HS-5 (cell line): ENCODE measurements at regions not wholly inside any gene's neighbourhood (a gene's known extent, or its start where the extent isn't known, plus 50 kb on each side); places are given as distances from the start of the nearest gene placed in this dataset.
A peak's percentile ranks its signal among the peaks of the same experiment; 100 is the strongest.

ENCODE experiments used
- DNase-seq: peaks from one replicate; pipeline ENCODE4 v3.0.0-alpha.2; 2012; ENCODE audit warnings: low read depth

DNA sequence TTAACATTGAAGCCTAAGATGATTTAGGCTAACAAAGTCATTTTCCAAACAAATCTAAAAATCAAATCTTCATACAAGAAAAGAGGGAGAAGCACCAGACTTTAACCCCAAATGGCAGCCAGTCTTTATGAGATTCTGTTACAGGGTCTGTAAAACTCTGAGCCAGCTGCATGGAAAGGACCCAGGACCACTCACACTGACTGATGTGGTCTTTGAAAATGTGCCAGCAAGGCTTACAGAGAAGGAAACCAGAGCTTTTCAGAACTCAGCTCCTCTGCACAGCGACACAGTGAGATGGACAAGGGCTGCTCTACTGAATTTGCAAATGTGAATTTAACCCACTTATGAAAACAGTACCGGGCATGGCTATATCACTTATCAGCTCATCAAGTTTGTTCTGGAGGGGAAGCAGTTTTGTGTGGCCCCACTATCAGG lies 98.8 kb upstream of the SERP2 start:
- no peak for DNase-seq

DNA sequence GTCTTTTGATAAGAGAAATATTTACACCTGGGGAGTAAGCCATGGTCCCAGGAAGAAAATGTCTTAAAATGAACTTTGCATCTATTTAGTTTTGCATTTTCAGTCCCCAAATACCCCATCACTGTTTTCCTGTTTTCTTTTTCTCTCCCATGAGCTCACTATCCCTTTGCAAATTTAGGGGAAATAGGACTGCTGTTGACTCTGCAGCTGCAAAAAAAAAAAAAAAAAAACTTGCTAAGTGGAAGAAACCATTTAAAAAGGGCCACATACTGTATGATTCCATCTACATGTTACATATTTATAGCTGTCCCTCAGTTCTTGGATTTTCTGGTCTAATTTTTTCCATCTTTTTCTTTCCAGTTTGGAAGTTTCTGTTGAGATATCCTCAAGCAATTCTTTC lies 98.2 kb upstream of the SERP2 start:
- no peak for DNase-seq

DNA sequence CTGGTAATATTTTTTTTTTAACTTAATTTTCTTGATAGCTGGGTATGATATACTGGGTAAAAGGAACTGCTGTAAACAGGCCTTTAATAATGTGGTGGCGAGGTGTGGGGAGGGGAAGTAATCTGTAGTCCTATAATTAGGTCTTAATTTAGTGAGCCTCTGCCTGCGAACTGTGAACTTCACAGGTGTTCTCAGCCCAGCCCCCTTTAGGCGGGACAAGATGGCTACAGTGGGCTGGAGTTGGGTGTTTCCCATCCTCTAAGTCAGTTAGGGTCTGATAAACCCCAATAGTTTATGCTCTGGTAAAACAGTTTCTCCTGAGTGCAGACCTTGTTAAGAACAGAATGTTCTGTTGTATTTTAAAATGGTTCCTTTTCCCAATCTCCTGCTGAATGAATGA lies 97.6 kb upstream of the SERP2 start:
- DNase-seq, result no peak

DNA sequence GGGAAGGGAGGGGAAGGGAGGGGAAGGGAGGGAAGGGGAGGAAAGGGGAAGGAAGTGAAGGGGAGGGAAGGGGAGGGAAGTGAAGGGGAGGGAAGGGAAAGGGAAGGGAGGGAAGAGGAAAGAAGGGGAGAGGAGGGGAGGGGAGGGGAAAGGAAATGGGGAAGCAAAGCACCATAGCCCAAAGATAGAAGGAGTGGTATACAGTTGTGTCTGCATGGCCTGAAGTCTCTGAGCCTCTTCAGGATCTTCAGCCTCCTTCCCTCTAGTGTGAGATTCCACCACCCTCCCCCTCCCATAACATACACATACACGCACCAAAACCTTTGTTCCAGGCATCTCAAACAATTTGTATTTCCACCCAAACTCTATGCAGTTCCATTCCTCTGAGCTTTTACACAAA lies 96.2 kb upstream of the SERP2 start:
- no peak for DNase-seq

DNA sequence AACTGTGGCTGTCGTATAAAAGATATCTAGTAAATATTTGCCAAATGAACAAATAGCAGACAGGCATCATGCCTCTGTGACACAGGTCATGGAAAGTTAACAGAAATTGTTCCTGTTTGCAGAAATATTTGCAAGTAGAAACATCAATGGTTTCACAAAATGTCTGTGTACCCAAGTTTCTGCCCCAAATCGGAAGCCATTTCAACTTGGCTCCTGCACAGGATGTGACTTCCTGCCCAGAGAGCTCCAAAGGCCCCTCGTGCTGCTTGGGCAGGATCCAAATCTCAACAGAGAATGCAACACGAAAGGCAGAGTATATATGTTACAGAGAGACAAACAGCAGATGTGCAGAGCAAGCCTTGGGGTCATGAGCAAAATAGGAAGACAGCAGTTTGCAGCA lies 95.5 kb upstream of the SERP2 start:
- DNase-seq, result no peak

DNA sequence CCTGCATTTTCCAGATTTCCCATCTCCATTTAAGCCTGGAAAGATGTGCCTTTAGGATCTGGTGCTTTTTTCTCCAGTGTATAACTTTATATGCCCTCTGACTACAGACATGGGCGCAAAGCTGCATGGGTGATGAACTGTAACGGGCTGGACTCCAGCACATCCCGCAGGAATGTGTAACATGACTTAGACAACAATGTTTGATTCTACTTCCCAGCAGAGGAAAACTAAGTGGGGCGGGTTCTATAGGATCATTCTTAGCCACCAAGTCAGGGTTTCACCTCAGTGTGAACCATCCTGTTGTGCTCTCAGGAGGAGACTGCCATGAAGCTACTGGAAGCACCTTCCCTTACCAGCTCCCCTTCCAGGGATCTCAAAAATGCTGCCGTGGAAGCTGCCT lies 93.2 kb upstream of the SERP2 start:
- DNase-seq, result no peak

DNA sequence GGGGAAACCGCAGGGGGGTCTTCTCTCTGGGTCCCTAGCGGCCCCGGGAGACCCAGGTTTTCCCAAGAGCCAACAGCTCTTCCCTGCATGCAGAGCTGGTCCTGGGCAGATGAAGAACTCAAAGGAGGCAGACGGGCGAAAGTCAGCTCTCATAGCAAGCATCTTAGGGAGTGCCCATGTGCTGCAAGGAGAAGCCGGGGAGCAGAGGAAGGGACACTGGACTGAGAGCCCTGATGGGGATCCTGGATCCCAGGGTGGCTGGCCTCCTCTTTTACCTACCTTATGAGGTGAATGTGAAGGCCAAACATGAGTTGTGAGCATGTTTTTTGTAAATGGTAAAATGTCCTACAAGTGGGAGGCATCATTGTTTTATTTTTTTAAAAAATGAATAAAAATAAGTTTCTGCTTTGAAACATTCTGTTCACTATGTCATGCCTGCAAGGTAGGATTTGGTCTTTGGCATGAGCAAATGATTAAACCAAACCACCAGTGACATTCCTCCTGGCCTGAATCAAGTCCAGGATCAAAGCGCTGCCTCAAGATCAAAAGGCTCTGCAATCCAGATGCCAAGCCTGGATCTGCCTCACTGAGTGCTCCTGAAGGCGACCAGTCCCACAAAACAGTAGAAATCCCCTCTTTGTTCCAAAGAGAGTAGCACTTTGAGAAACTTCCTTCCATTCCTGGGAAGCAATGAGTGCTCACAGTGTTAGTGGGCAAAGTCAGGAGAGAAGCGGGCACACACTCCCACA lies 92.2 kb upstream of the SERP2 start:
- DNase-seq, result no peak

DNA sequence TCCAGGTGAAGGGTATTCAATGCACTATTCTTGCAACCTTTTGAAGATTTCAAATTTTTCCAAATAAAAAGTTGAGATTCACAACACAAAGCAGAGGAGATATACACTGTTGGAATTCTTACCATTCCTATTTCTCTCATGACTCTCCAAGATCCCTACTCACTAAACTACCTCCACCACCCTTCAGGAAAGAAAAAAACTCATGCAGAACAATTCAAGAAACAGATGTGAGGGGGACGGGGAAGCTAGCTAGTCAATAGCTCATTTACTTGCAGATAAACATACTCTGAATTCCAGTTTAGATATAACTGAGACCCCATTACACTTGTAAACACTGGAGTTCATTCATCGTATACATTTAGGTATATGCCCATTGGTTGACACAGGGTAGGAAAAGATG lies 90.0 kb upstream of the SERP2 start:
- DNase-seq, result no peak

DNA sequence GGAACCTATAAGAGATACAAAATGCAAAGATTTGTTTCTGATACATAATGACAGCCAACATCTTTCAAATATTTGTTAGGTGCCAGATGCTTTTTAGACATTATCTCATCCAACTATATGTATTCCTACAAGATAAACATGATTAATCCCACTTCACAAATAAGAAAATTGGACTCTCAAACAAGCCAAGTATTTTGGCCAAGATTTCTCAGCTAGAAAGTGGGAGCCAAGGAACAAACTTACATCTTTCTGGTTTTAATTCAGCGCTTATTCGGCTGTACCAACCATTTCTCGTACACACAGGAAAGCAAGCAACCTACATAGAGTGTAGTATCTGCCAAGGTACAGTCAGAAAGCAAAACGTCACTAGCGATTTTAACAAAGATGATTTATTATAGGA lies 85.7 kb upstream of the SERP2 start:
- DNase-seq, result no peak

DNA sequence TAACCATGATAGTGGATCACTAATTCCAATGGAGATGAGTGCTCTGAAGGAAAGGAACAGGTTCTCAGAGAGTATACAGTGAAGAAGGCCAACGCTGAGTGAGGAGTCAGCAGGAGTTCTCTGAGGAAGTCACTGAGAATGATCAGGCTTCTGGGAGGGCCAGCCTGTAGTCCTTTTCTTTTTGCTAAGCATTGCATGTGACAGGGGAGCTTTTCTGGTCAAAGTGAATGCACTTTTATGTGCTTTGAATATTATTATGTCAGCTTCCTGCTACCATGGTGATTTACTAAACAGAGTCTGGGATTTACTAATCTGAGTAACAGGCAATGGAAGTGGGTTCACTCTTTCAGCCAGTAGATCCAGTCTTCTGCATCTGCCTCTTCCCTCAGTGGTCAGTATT lies 81.1 kb upstream of the SERP2 start:
- no peak for DNase-seq

DNA sequence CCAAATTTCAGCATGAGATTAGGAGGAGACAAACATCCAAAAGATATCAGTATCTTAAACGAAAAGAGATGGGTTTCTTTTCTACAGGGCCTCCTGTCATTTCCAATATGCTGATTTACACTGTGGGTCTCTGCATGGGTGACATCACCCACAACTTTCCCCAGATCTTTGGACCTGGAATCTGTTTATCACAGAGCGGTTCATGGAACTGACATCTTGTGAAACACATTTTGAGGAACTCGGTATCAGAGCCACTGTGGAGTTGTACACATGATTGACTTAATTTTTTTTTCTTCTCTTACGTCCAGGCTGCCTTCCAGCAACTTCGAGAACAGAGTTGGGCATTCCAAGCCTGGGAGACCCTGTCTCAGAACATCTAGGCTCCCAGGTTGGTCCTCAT lies 80.2 kb upstream of the SERP2 start:
- DNase-seq, result no peak

DNA sequence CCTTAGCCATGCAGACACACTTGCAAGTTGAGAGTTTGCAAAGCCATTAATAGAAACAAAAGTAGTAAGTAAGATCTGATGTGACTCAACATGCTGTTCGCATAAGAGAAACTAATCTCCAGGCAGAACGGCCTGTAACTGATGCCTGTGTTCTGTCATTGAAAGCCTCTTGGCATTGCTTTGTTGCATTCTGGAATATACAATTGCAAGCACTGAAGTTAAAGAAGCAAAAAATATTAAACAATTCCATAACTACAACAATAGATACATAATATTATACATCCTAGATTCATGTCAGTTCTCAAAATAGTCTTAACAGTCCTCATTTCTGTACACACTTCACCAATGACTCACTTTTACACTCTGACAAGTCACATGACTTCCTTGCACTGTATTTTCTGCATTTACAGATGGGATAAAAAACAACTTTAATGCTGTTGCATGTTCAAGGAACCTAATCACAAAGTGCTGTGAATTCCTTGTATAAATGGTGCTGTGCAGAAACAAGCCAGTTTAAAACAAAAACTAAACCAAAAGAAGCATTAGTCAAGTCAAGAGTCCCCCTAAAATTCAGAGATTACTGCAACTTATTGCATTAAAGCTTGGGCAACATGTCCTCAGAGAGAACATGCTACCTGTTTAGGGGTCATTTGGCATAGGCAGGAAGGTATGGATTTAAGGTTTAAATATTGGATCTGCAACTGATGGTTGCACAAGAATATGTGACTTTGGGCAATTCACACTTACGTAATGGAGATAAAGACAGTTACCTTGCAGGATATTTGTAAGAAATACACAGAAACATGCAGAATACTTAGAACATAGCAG lies 79.5 kb upstream of the SERP2 start:
- no peak for DNase-seq

DNA sequence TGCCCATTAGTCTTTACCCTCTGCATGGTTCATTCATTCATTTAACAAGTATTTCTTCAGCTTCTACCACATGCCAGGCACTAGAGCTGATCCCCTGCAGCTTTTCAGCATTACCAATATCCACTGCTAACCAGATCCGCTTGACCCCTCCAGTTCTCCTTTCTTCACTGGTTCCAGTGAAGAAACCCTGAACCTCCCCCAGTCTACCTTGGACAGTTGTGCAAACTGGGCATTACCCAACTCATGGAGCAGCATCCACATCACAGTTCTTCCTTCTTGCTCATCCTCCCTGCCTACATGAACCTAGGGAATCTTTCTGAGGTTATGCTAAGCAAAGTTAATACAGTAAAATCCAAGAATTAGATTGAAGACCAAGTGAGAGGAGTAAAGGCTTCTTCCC lies 78.7 kb upstream of the SERP2 start:
- DNase-seq, result no peak

DNA sequence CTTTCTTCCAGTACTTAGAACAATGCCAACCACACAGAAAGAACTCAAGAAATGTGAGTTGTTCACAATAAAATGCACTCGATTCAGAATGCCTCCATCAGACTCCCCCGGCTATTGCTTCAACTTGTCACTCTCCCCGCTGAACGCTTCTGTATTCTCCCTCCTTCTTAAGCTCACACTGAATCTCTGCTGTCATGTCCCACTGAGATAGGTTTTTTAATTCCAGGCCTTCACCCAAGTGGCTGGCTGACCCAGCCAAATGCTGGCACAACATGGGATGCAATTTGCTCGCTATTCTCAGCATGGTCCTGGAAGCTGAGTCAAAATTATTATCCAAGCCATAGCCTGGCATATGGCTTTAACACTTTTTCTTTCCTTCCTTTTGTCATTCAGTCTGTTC lies 76.8 kb upstream of the SERP2 start:
- DNase-seq, result no peak

DNA sequence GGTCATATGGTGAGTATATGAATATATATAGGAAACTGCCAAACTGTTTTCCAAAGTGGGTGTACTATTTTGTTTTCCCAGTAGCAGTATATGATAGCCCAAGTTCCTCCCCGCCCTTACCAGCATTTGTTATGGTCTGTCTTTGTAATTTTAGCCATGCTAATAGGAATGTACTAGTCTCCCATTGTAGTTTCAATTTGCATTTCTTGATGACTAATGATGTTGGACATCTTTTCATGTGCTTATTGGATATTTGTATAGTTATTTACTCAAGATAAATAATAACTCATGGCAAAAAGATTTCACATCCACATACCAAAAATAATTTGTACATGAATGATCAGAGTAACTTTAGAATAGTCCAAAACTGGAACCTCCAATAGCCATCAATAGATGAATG lies 75.3 kb upstream of the SERP2 start:
- DNase-seq, result no peak

DNA sequence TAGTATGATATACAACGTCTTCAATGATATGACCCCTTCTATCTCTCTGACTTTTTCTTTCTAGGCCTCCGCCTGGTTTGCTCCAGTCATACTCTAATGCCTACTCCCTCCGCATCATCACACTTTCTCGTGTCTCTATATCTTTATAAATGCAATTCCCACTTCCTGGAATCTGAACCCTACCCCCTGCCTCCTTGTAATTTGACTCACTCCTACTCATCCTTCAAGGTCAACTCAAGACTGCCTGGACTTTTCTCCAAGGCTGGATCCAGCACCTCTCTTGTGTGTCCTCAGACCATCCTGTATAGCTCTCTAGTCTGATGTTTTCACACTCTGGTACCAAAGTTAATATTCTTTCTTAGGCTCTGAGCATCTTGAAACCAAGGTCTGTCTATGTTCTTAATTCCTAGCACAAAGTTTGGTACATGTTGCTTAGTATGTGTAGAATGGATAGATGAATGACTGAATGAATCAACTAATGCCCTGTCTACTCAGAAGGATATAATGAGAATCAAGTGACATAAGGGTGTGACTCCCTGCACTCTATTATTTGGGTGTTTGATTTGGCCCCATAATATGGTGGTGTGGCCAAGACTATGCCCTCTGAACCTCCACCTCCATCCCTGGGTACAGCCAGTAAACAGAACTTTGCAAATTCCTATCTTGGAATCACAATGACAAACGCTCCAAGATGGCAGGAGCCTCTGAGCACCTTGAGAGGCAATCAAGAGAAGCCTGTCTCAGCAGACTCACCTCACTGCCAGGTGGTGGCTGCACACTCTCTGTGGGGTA lies 74.3 kb upstream of the SERP2 start:
- no peak for DNase-seq

DNA sequence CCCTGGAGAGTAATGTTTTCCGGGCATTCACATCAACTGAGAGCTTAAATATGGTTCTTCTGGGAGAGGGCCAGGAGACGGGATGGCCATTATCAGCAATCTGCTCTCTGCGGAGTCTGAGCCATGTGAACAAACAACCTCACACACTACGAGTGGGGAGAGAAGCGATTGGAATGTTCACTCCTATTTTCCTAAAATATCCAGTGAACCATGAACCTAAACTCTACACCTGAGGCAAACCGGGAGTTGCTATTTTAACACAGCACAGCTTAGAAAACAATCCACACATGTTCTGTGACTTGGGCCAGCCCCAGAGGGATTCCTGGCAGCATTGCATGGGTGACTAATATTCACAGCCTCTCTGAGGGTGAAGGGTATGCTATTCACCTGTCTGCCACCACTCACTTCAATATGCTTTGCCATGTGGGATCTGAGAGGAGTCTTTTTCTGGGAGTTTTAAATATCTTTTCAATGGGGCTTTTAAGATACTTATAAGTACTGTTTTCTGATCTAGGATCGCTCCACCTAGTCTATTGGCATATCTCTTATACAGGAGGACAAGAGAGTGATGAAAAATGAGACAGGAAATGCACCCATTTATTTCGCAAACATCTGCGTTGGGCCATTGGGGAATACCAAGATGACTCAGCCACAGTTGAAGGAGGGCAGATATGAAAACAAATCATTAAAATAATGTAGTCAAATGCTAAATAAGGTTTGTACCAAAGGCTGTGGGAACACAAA lies 72.6 kb upstream of the SERP2 start:
- DNase-seq, result peak; percentile 47

DNA sequence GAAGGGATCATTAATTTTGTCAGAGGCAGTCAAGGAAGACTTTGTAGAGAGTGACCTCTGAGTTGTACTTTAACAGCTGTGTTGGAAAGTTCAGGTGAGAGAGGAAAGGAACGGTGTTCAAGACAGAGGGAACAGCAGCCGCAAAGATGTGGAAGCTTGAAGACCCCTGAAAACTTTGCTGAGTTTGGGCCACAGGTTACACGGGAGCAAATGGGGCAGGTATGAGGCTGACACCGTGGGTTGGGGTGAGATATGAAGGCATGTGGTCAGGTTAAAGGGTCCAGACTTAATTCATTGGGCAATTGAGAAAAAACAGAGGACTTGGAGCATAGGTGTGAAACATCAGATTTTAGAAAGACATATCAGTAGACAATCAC lies 72.0 kb upstream of the SERP2 start:
- no peak for DNase-seq

DNA sequence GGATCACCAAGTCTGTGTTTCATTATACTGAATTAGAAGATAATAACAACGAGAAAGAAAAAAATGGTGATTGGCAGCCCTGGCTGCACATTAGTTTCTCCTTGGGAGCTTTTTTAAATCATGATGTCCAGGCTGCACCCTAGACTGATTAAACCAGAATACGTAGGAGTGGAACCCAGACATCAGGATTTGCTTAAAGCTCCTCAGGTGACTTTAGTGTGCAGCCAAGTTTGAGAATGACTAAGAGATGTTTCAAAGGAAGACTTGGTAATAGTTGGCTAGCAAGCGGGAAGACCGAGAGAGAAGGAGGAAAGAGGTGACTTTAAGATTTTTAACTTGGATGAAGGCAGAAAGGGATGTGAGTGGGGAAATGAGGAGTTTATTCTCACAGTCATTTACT lies 71.4 kb upstream of the SERP2 start:
- DNase-seq, result no peak

DNA sequence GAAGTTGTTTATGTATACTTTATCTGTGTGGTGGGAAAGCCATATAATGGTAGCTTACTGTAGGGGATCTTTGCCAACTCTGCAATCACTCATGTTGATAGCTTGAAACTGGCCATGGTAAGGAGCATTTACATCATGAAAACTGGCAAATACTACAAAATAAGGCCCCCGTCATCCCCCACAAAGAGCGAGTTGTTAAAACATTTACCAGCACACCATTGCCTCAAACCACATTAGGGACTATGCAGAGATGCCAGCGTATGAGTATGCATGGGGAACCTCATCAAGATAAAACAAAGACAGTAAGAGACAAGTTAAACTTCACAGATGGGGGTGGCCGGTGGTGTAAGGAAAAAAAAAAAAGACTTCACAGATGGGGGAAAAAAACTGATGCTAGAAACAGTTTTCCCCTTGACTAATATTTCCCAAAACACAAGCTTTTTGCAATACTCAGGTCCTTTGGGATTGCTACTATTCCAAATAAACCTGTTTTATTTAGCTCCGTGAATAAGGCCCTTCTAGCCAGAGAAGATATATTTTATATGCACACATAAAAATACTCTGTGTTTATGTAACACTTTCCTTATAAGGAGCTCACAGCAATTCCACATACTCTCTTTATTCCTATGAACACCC lies 70.6 kb upstream of the SERP2 start:
- DNase-seq, result no peak

DNA sequence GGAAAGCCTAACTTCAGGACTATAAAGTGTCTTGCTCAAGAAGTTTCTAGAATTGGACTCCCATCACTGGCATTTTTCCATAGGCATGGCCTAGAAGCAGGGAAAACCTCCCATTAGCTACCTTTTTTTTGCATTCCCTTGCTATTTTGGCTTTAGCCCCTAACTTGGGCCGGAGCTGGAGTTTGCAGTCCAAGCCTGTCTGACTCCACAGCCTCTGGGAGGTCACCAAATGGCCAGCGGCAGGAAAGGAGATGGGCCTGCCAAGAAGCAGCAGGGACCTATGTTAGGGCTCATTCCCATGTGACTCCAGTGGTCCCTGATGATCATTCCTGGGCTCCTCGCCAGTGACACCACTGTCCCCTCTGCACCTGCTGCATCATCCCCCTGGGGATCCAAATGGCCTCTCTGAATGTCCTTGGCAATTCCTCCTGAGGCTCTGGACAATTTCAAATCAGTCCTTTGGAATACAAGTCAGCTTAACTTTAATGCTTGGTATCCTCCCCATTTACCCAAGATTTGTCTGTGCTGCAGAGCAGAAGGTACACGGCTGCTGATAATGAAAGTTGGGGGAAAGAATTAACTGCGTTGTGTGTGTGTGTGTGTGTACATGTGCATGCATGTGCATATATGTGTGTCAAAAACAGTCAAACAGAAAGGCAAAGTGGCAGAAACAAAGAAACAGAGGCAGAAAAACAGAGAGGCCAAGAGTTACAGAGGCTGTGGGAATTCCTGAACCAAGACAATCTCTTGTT lies 69.8 kb upstream of the SERP2 start:
- no peak for DNase-seq
